Activated T-cell treated with anti-CD3 and anti-CD28 coated beads, Interleukin-2, amount 50 U/mL, for 72 hours (primary cell): ENCODE measurements at regions not wholly inside any gene's neighbourhood (a gene's known extent, or its start where the extent isn't known, plus 50 kb on each side); places are given as distances from the start of the nearest gene placed in this dataset.

Source experiments
- ATAC-seq, 2 donors: fragments of 150-1000 bp; cut with Tn5 transposase; replicated peaks in 1 of 2; 2 replicates each; pipeline ENCODE4 v1.10.0; 2021; ENCODE audit warnings: moderate library complexity in 2 of 2, mild to moderate bottlenecking in 1 of 2
- DNase-seq, 2 donors: peaks; one replicate each; pipeline ENCODE4 v3.0.0; 2021 to 2022; ENCODE audit warnings: mixed read lengths in 1 of 2
- H3K27ac Mint-ChIP-seq: one replicate; pipeline ENCODE4 v1.8.0; 2022; ENCODE audit warnings: mild to moderate bottlenecking, moderate library complexity, mixed read lengths
- H3K27me3 Mint-ChIP-seq: one replicate; pipeline ENCODE4 v1.8.0; 2022; ENCODE audit warnings: low read depth, mixed read lengths
- H3K36me3 Mint-ChIP-seq, 2 donors: one replicate each; pipeline ENCODE4 v1.8.0; 2022; ENCODE audit warnings: mixed read lengths in 2 of 2, mild to moderate bottlenecking in 1 of 2; ENCODE audit not compliant: insufficient read depth in 2 of 2
- H3K4me1 Mint-ChIP-seq: one replicate; pipeline ENCODE4 v1.8.0; 2022; ENCODE audit warnings: low read depth, mixed read lengths
- H3K4me3 Mint-ChIP-seq, 2 donors: one replicate each; pipeline ENCODE4 v1.8.0; 2022; ENCODE audit warnings: mild to moderate bottlenecking in 2 of 2, mixed read lengths in 2 of 2, moderate library complexity in 2 of 2
- H3K9me3 Mint-ChIP-seq, 2 donors: one replicate each; pipeline ENCODE4 v1.8.0; 2022; ENCODE audit warnings: mixed read lengths in 2 of 2

DNA sequence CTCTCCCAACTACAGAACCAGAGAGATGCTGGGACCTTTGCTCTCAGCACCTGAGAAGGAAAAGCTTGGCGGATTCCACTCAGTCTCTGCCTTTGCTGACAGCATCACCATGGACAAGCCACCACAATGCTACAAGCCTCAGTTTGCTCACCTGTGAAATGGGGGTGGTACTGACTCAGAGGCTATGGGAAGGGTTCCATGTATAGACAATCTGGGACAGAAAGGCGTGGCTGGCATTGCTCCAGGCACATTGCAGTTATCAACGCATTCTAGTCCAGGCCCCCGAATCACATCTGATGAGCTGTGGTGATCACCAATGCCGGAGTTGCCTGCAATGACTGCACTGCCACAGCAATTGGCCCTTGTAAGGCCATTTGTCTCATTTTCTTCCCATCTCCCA, 72.6 kb downstream of the ISX start:
- DNase-seq (no peak), ATAC-seq (no peak)
- H3K4me1 Mint-ChIP-seq = no peaks in the 10 kb centered on the region
- no peaks in the 10 kb centered on the region for H3K9me3 Mint-ChIP-seq
- peaks cover 36% of the 10 kb centered on the region for H3K27me3 Mint-ChIP-seq
- no peak overlapping the region for H3K4me3 Mint-ChIP-seq
- no peaks in the 10 kb centered on the region for H3K36me3 Mint-ChIP-seq
- H3K27ac Mint-ChIP-seq = no peak overlapping the region

- H3K27ac Mint-ChIP-seq = no peak overlapping the region
- DNase-seq = peak; percentile 12 to 55
- H3K9me3 Mint-ChIP-seq = no peaks in the 10 kb centered on the region
- H3K27me3 Mint-ChIP-seq = peaks cover 16% of the 10 kb centered on the region
- peak in 1 of 2 donors; percentile 52 for ATAC-seq
- H3K36me3 Mint-ChIP-seq = no peaks in the 10 kb centered on the region
- H3K4me1 Mint-ChIP-seq = no peaks in the 10 kb centered on the region
- no peak overlapping the region for H3K4me3 Mint-ChIP-seq
Measured at GRCh38 chr22:35140879-35141745, 75.2 kb downstream of the ISX start.

DNA sequence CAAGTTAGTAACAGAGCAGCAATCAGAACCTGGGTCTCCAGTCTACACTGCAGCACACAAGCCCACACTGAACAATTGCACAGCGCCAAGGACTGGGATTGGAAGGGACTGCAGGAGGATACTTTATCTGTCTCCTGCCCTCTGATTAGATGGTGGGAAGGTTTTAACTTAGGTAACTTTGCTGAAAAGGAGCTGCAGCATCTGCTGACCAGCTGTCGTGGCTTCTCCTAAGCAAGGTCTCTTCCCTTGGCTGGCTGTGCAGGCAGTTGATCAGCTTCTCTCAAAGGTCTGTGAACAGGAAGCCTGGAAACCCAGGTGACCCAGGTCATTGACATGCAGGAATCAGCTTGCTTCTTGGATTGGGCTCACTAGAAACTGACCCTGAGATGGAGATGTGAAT, 82.4 kb downstream of the ISX start:
- Mint-ChIP-seq H3K9me3 (no peaks in the 10 kb centered on the region), H3K4me1 (peaks cover 5% of the 10 kb centered on the region), H3K4me3 (no peak overlapping the region), H3K27ac (no peak overlapping the region), H3K36me3 (no peaks in the 10 kb centered on the region), H3K27me3 (peaks cover 35% of the 10 kb centered on the region)
- DNase-seq (no peak), ATAC-seq (no peak)

DNA sequence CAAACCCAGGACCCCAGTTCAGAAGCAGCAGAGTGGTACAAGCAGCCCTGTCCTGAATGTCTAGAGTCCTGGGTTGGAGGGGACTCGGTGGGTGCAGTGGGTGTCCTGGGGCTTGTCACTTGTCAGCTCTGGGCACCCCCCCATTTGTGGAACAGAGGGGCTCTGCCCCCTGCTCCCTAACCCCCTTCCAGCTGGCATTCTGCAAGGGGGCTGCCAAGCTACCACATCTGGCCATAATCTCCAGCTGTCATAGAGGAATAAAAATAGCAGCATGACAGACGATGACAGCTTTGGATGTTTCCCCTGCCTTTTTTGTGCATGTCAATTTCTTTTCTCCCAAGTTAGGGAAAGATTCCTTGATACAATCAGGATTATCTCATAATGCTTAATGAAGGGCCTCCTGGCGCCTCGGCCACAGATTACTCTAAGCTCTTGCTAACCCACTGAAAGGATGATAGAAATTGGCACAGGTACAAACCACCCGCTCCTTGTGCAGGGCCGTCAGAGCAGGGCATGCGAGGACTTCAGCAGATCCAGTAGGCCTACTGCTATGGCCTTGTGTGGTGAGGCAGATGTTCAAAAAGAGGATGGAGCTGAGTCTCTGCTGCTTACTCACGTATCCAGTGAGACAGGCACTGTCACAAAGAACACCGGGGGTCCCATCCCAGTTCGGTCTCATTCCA, 83.0 kb downstream of the ISX start:
- H3K9me3 Mint-ChIP-seq = no peaks in the 10 kb centered on the region

DNA sequence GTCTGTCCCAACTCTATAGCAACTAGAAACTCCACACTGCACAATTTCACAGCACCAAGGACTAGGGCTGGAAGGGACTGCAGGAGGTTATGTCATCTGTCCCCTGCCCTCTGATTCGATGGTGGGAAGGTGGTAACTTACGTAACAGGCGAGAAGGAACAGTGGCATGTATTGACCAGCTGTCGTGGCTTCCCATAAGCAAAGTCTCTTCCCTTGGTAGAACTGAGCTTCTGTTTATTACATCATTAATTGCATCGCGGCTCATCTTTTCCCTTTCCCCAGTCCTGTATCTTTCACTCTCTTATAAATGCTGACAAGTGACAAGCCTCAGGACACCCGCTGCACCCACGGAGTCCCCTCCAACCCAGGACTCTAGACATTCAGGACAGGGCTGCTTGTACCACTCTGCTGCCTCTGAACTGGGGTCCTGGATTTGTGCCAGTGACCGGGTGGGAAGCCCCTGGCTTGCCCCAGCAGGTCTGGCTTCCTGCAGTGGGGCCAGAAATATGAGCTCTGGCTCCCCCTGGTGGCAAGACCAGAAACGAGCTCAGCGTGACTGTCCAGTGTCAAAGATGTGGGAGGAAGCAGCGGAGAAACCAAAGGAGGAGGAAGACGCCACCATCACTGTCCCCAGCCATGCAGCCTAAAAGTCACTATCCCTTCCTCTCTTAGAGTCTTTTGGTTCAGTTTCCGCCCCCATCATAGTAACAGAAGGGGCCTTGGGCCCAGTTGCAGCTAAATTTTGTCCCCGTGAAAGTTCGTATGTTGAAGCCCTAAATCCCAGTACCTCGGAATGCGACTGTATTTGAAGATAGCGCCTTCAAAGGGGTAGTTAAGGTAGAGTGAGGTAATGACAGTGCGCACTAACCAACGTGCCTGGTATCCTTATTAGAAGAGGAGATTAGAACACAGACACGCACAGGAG, 84.5 kb downstream of the ISX start:
- DNase-seq (peak; percentile 64 to 80), ATAC-seq (peak; percentile 66 to 69)
- peaks cover 52% of the 10 kb centered on the region for H3K27me3 Mint-ChIP-seq
- H3K36me3 Mint-ChIP-seq = no peaks in the 10 kb centered on the region
- H3K4me3 Mint-ChIP-seq = no peak overlapping the region
- H3K9me3 Mint-ChIP-seq = no peaks in the 10 kb centered on the region
- peaks cover 5% of the 10 kb centered on the region for H3K4me1 Mint-ChIP-seq
- H3K27ac Mint-ChIP-seq = no peak overlapping the region

More for the DNA sequence above, 83.0 kb downstream of the ISX start:
- DNase-seq (no peak), ATAC-seq (no peak)
- H3K27ac Mint-ChIP-seq = no peak overlapping the region
- H3K4me3 Mint-ChIP-seq = no peak overlapping the region
- H3K36me3 Mint-ChIP-seq = no peaks in the 10 kb centered on the region
- H3K27me3 Mint-ChIP-seq = peaks cover 40% of the 10 kb centered on the region
- H3K4me1 Mint-ChIP-seq = peaks cover 5% of the 10 kb centered on the region

- Mint-ChIP-seq H3K36me3 (no peaks in the 10 kb centered on the region), H3K4me1 (peaks cover 5% of the 10 kb centered on the region), H3K27me3 (peaks cover 51% of the 10 kb centered on the region), H3K27ac (no peak overlapping the region), H3K9me3 (no peaks in the 10 kb centered on the region), H3K4me3 (no peak overlapping the region)
- DNase-seq (no peak), ATAC-seq (no peak)
Measured at GRCh38 chr22:35152316-35152715, 86.4 kb downstream of the ISX start.

DNA sequence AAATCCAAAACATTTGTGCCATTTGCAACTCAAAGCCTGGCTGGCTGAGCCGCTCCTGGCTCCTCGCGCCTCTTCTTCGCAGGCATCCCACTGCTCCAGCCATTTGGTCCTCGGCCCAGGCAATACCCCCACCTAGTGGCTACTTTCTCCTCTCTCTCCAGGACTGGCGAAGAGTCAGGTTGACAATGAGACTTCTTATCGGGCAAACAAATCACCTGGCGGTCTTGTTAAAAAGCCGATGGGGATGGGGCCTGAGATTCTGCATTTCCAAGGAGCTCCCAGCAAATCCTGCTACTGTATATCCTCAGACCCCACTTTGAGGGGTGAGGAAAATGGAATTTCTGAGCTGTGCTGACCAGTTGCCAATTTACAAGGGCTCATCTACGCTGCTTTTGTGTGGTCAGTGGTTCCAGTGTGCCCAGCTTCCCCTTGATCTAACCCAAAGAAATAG, 89.0 kb downstream of the ISX start:
- ATAC-seq (no peak), DNase-seq (peak; percentile 39 to 45)
- Mint-ChIP-seq H3K9me3 (no peaks in the 10 kb centered on the region), H3K36me3 (no peaks in the 10 kb centered on the region), H3K4me1 (peaks cover 5% of the 10 kb centered on the region), H3K4me3 (no peak overlapping the region), H3K27ac (no peak overlapping the region), H3K27me3 (peaks cover 46% of the 10 kb centered on the region)

DNA sequence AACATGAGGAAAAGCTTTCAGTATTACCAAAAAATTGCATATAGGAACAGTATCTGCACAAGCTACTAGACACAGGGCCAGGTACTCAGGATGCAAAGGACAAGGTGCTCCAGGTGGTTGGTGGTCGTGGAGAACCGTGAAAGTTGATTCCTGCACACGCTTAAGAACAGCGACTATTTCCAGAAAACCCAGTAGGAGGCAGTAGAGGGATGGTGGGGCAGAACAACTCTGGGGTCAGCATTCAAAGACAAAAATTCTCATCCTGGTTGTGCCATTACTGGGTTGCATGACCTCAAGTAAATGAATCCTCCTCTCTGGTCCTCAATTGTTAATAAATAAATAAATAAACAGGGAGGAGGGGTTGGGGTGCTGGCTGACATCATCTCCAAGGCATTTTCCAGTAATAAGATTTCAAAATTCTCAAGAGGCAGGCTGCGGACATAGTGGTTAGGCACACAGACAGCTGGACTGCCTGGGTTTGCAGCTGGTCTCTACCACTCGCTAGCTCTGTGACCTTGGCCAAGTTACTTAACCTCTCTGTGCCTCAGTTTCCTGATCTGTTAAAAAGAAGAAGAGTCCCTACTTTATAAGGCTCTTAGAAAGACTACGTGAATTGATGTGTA, 89.6 kb downstream of the ISX start:
- ATAC-seq (no peak), DNase-seq (no peak)
- H3K4me3 Mint-ChIP-seq = no peak overlapping the region
- no peaks in the 10 kb centered on the region for H3K36me3 Mint-ChIP-seq
- H3K27me3 Mint-ChIP-seq = peaks cover 45% of the 10 kb centered on the region
- no peaks in the 10 kb centered on the region for H3K9me3 Mint-ChIP-seq
- H3K4me1 Mint-ChIP-seq = peaks cover 4% of the 10 kb centered on the region
- no peak overlapping the region for H3K27ac Mint-ChIP-seq

DNA sequence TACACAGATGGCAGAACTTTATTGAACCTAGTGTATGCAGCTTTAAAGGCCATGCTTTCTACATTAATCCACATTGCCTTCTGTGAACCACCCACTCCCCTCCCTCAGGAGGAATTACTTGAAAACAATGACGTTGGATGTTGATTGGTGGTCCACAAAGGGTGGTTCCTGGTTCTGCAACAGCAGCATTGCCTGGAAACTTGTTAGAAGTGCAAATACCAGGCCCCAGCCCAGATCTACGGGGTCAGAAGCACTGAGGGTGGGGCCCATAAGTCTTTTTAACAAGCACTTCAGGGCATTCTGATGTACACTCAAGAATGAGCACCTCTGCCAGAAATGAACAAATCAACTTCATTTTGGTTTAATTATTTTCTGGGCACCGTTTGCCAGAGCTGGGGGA, 91.0 kb downstream of the ISX start:
- Mint-ChIP-seq H3K27me3 (peaks cover 41% of the 10 kb centered on the region), H3K4me1 (no peaks in the 10 kb centered on the region), H3K4me3 (no peak overlapping the region), H3K36me3 (no peaks in the 10 kb centered on the region), H3K27ac (no peak overlapping the region), H3K9me3 (no peaks in the 10 kb centered on the region)
- ATAC-seq = no peak
- no peak for DNase-seq

GRCh38 chr22:35158336-35158735, 92.4 kb downstream of the ISX start:
- no peak for ATAC-seq
- Mint-ChIP-seq H3K9me3 (no peaks in the 10 kb centered on the region), H3K4me3 (no peak overlapping the region), H3K27ac (no peak overlapping the region), H3K27me3 (peaks cover 30% of the 10 kb centered on the region), H3K36me3 (no peaks in the 10 kb centered on the region), H3K4me1 (no peaks in the 10 kb centered on the region)
- DNase-seq = no peak

GRCh38 chr22:35159343-35159742, 93.4 kb downstream of the ISX start:
- H3K9me3 Mint-ChIP-seq = no peaks in the 10 kb centered on the region
- H3K27me3 Mint-ChIP-seq = peaks cover 24% of the 10 kb centered on the region
- no peak for ATAC-seq
- no peak overlapping the region for H3K4me3 Mint-ChIP-seq
- DNase-seq = no peak
- H3K4me1 Mint-ChIP-seq = no peaks in the 10 kb centered on the region
- H3K36me3 Mint-ChIP-seq = no peaks in the 10 kb centered on the region
- H3K27ac Mint-ChIP-seq = no peak overlapping the region

GRCh38 chr22:35160268-35160667, 94.3 kb downstream of the ISX start:
- Mint-ChIP-seq H3K27ac (no peak overlapping the region), H3K27me3 (peaks cover 14% of the 10 kb centered on the region)
- ATAC-seq = no peak

More at GRCh38 chr22:35160268-35160667, 94.3 kb downstream of the ISX start:
- Mint-ChIP-seq H3K9me3 (no peaks in the 10 kb centered on the region), H3K36me3 (no peaks in the 10 kb centered on the region), H3K4me1 (no peaks in the 10 kb centered on the region), H3K4me3 (no peak overlapping the region)
- no peak for DNase-seq
